WERI-Rb-1 (cell line): ENCODE measurements at regions not wholly inside any gene's neighbourhood (a gene's known extent, or its start where the extent isn't known, plus 50 kb on each side); places are given as distances from the start of the nearest gene placed in this dataset.

Experiments
- DNase-seq: peaks from one replicate; pipeline ENCODE4 v3.0.0-alpha.2; 2020
- H3K27ac ChIP-seq: fragments of 250-450 bp; sonication (Bioruptor Pico); 2 replicates; pipeline ENCODE4 v1.5.1; 2020; ENCODE audit warnings: mild to moderate bottlenecking, moderate library complexity
- H3K27me3 ChIP-seq: fragments of 250-450 bp; sonication (Bioruptor Pico); 2 replicates; pipeline ENCODE4 v1.5.1; 2021; ENCODE audit warnings: mild to moderate bottlenecking, low read depth, moderate library complexity; ENCODE audit not compliant: insufficient read depth, severe bottlenecking
- H3K36me3 ChIP-seq: fragments of 250-450 bp; sonication (Bioruptor Pico); 2 replicates; pipeline ENCODE4 v1.5.1; 2020; ENCODE audit warnings: mild to moderate bottlenecking, moderate library complexity
- H3K4me3 ChIP-seq: 2 replicates; pipeline ENCODE4 v1.5.1; 2011; ENCODE audit warnings: low read depth, mild to moderate bottlenecking, control low read depth, low read length
- H3K9me3 ChIP-seq: fragments of 250-450 bp; sonication (Bioruptor Pico); 2 replicates; pipeline ENCODE4 v1.5.1; 2021; ENCODE audit warnings: mild to moderate bottlenecking, moderate library complexity; ENCODE audit not compliant: severe bottlenecking
- CTCF ChIP-seq: IDR thresholded peaks from 2 replicates; pipeline ENCODE4 v1.5.1; 2011; ENCODE audit warnings: low read depth, mild to moderate bottlenecking, control low read depth, inconsistent platforms, low read length

DNA sequence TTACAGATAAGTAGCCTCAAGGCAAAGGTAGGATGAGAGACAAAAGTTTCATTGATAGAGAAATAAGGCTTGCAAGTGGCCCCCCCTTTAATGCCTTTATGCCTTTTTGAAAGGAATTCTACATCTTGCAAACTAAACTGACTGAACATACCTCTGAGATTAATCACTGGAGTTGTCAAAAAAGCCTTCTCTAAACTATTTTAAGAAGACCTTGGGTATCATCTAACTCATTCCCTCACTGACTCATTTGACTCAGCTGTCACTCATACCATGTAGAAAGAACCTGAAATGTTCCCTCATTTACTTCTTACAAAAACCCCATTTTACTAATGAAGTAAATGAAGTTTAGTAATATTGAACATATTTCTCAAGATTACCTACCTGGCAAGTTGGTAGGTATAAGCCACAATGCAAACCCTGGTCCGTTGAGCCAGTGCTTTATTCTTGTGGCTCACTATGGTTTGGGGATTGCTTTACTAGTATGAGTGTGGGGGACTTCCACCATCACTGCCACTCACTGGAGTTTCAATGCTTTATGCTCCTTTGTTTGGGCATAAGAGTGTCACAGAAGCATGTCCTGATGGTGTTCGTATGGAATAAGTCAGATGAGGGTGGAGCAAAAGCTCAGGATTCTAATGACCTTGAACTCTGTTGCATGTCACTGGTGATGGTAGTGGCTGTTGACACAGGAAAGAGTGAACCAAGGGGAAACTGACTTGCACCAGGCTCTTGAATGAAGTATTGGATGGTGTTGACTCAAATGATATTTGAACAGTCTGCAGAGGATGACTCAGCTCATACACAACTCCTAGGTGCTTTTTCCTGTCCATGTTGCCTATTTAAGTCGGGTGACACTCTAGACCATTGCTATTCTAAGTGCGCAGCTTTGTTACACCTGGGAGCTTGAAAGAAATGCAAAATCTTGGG, 305.5 kb upstream of the EMCN start:
- Histone ChIP-seq H3K36me3 (no peaks in the 10 kb centered on the region), H3K4me3 (no peak overlapping the region), H3K9me3 (no peaks in the 10 kb centered on the region), H3K27ac (no peak overlapping the region), H3K27me3 (no peaks in the 10 kb centered on the region)
- no peak for DNase-seq
- TF ChIP-seq CTCF: no peak

- Histone ChIP-seq H3K27ac (no peak overlapping the region), H3K4me3 (no peak overlapping the region), H3K27me3 (no peaks in the 10 kb centered on the region), H3K9me3 (no peaks in the 10 kb centered on the region), H3K36me3 (no peaks in the 10 kb centered on the region)
- no peak for TF ChIP-seq CTCF
- DNase-seq: no peak
Observed at GRCh38 chr4:100820249-100820648, 302.4 kb upstream of the EMCN start.

- Histone ChIP-seq H3K9me3 (no peaks in the 10 kb centered on the region), H3K4me3 (no peak overlapping the region), H3K36me3 (no peaks in the 10 kb centered on the region), H3K27me3 (no peaks in the 10 kb centered on the region), H3K27ac (no peak overlapping the region)
- no peak for TF ChIP-seq CTCF
- DNase-seq: no peak
Observed at GRCh38 chr4:100819505-100819904, 301.7 kb upstream of the EMCN start.

DNA sequence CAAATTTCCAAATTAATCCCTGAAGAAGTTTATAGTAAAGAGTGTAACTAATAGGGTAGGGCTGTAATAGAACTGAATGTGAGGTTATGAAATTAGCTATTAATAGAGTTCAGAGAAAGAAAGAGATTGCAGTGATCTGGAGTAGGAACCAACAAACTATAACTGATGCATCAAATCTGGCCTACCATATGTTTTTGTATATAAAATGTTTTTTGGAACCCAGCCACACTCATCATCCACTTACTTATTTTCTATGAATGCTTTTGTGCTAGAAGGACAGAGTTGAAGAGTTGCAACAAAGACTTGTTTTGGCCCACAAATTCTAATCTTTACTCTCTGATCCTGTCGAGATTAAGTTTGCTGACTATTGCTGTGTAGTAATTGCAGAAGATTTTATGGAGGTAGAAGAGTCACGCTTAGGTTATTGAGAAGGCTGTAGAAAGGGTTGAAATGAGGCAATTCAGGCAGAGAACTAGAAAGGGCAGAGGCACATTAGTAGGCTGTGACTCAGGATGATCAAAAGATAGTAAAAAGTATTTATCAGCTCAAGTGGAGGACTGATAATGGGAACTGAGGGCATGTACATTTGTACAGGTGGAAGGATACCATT, 298.7 kb upstream of the EMCN start:
- TF ChIP-seq CTCF: no peak
- H3K27ac ChIP-seq: no peak overlapping the region
- H3K36me3 ChIP-seq: no peaks in the 10 kb centered on the region
- DNase-seq: no peak
- H3K27me3 ChIP-seq: no peaks in the 10 kb centered on the region
- H3K4me3 ChIP-seq: no peak overlapping the region
- no peaks in the 10 kb centered on the region for H3K9me3 ChIP-seq

- no peak for DNase-seq
- TF ChIP-seq CTCF: no peak
- Histone ChIP-seq H3K36me3 (no peaks in the 10 kb centered on the region), H3K4me3 (no peak overlapping the region), H3K27ac (no peak overlapping the region), H3K27me3 (no peaks in the 10 kb centered on the region), H3K9me3 (no peaks in the 10 kb centered on the region)
Observed at GRCh38 chr4:100811046-100811445, 293.2 kb upstream of the EMCN start.
